ENCODE measurements at regions not wholly inside any gene's neighbourhood (a gene's known extent, or its start where the extent isn't known, plus 50 kb on each side); places are given as distances from the start of the nearest gene placed in this dataset.
"Not testable (repeated sequence)": the region's sequence is repeated elsewhere in the genome, so short reads cannot be mapped to it uniquely, and the experiment has no call there.

GRCh38 chr18:75984853-75985252, 510.2 kb downstream of the ZNF516 start:
- DNase-seq (ENCODE audit: low read depth), result no peak
- TF ChIP-seq, protein P1, sequence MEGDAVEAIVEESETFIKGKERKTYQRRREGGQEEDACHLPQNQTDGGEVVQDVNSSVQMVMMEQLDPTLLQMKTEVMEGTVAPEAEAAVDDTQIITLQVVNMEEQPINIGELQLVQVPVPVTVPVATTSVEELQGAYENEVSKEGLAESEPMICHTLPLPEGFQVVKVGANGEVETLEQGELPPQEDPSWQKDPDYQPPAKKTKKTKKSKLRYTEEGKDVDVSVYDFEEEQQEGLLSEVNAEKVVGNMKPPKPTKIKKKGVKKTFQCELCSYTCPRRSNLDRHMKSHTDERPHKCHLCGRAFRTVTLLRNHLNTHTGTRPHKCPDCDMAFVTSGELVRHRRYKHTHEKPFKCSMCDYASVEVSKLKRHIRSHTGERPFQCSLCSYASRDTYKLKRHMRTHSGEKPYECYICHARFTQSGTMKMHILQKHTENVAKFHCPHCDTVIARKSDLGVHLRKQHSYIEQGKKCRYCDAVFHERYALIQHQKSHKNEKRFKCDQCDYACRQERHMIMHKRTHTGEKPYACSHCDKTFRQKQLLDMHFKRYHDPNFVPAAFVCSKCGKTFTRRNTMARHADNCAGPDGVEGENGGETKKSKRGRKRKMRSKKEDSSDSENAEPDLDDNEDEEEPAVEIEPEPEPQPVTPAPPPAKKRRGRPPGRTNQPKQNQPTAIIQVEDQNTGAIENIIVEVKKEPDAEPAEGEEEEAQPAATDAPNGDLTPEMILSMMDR (IDR thresholded peaks at IDR 0.05; ENCODE audit: insufficient read depth, low read depth, low read length), result no peak
- no peak overlapping the region for H3K4me3 ChIP-seq (ENCODE audit: low read depth, low read length)

- TF ChIP-seq, protein P1 (IDR thresholded peaks at IDR 0.05; ENCODE audit: insufficient read depth, low read depth, low read length), result no peak
- H3K4me3 ChIP-seq (ENCODE audit: low read depth, low read length), result no peak overlapping the region
- no peak for DNase-seq (ENCODE audit: low read depth)
Measured at GRCh38 chr18:75981102-75981501, 513.9 kb downstream of the ZNF516 start.

DNA sequence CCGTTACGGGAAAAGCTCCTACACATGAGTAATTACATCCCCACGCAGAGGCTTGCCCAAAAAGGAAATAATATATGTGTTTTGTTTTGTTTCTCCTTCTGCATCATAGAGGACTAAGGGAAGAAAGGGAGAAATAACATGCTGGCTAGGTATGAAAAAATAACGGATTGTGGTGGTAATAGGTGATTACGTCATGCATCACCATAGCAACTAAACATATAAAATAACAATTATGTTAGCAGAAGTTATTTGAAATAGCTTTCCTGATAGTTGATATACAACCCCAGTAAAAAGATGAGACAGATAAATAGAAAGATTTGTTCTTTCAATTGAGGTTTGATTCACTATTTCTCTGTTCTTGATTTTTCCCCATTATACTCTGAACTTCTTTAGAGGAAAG, 518.0 kb downstream of the ZNF516 start:
- DNase-seq (ENCODE audit: low read depth), result no peak
- H3K4me3 ChIP-seq (ENCODE audit: low read depth, low read length), result no peak overlapping the region

GRCh38 chr18:75970212-75970611, 524.8 kb downstream of the ZNF516 start:
- TF ChIP-seq, protein P1 (IDR thresholded peaks at IDR 0.05; ENCODE audit: insufficient read depth, low read depth, low read length), result no peak
- H3K4me3 ChIP-seq (ENCODE audit: low read depth, low read length), result no peak overlapping the region
- no peak for DNase-seq (ENCODE audit: low read depth)

More for the DNA sequence above, 518.0 kb downstream of the ZNF516 start:
- TF ChIP-seq, protein P1 (IDR thresholded peaks at IDR 0.05; ENCODE audit: insufficient read depth, low read depth, low read length), result no peak

GRCh38 chr18:75966431-75966830, 528.6 kb downstream of the ZNF516 start:
- TF ChIP-seq, protein P1 (IDR thresholded peaks at IDR 0.05; ENCODE audit: insufficient read depth, low read depth, low read length), result no peak
- no peak for DNase-seq (ENCODE audit: low read depth)
- no peak overlapping the region for H3K4me3 ChIP-seq (ENCODE audit: low read depth, low read length)

- TF ChIP-seq, protein P1 (IDR thresholded peaks at IDR 0.05; ENCODE audit: insufficient read depth, low read depth, low read length), result no peak
- no peak overlapping the region for H3K4me3 ChIP-seq (ENCODE audit: low read depth, low read length)
- DNase-seq (ENCODE audit: low read depth), result no peak
Measured at GRCh38 chr18:75962036-75962572, 532.9 kb downstream of the ZNF516 start.

- not testable (repeated sequence) for DNase-seq (ENCODE audit: low read depth); H3K4me3 ChIP-seq (ENCODE audit: low read depth, low read length)
Measured at GRCh38 chr18:75960356-75960755, 532.9 kb upstream of the SMIM21 start.

Data from fibroblast of villous mesenchyme (primary cell).